RWPE2 (cell line): ENCODE measurements at regions not wholly inside any gene's neighbourhood (a gene's known extent, or its start where the extent isn't known, plus 50 kb on each side); places are given as distances from the start of the nearest gene placed in this dataset.

Source experiments
- ATAC-seq: fragments of 200-7000 bp; cut with Tn5 transposase; 3 replicates; pipeline ENCODE4 v1.9.1; 2021; ENCODE audit warnings: low read depth
- DNase-seq: peaks from one replicate; pipeline ENCODE4 v3.0.0-alpha.2; 2020; ENCODE audit warnings: low spot score
- H3K27ac ChIP-seq: fragments of 450-650 bp; 2 replicates; pipeline ENCODE4 v1.5.1; 2017; ENCODE audit warnings: mild to moderate bottlenecking; ENCODE audit not compliant: poor library complexity, severe bottlenecking
- H3K27me3 ChIP-seq: fragments of 250-450 bp; sonication (Bioruptor Pico); 2 replicates; pipeline ENCODE4 v1.5.1; 2021; ENCODE audit warnings: mild to moderate bottlenecking, moderate library complexity; ENCODE audit not compliant: insufficient read depth, poor library complexity, severe bottlenecking
- H3K36me3 ChIP-seq: fragments of 250-450 bp; sonication (Bioruptor Pico); 2 replicates; pipeline ENCODE4 v1.5.1; 2020; ENCODE audit warnings: low read depth, mild to moderate bottlenecking, moderate library complexity
- H3K4me1 ChIP-seq: fragments of 250-450 bp; sonication (Bioruptor Pico); 2 replicates; pipeline ENCODE4 v1.5.1; 2021; ENCODE audit warnings: mild to moderate bottlenecking, moderate library complexity; ENCODE audit not compliant: insufficient read depth, poor library complexity, severe bottlenecking
- H3K4me3 ChIP-seq: fragments of 250-450 bp; sonication (Bioruptor Pico); 2 replicates; pipeline ENCODE4 v1.5.1; 2021; ENCODE audit warnings: mild to moderate bottlenecking, moderate library complexity; ENCODE audit not compliant: severe bottlenecking
- H3K9me3 ChIP-seq: fragments of 250-450 bp; sonication (Bioruptor Pico); 2 replicates; pipeline ENCODE4 v1.5.1; 2021; ENCODE audit warnings: mild to moderate bottlenecking, moderate library complexity; ENCODE audit not compliant: severe bottlenecking
- CTCF ChIP-seq: fragments of 450-650 bp; IDR thresholded peaks from one replicate; pipeline ENCODE4 v1.5.1; 2017; ENCODE audit warnings: mild to moderate bottlenecking, moderate library complexity; ENCODE audit not compliant: poor library complexity, severe bottlenecking

GRCh38 chr13:76646946-76647345 is 239.3 kb downstream of the KCTD12 start:
- no peak overlapping the region for H3K4me3 ChIP-seq
- ATAC-seq (no peak), DNase-seq (no peak)
- no peaks in the 10 kb centered on the region for H3K36me3 ChIP-seq
- H3K27ac ChIP-seq = no peak overlapping the region
- TF ChIP-seq CTCF = no peak
- H3K4me1 ChIP-seq = no peaks in the 10 kb centered on the region
- no peaks in the 10 kb centered on the region for H3K9me3 ChIP-seq
- no peaks in the 10 kb centered on the region for H3K27me3 ChIP-seq

GRCh38 chr13:76645632-76646031 is 240.6 kb downstream of the KCTD12 start:
- Histone ChIP-seq H3K27ac (no peak overlapping the region), H3K36me3 (no peaks in the 10 kb centered on the region), H3K27me3 (no peaks in the 10 kb centered on the region), H3K4me1 (no peaks in the 10 kb centered on the region), H3K4me3 (no peak overlapping the region), H3K9me3 (no peaks in the 10 kb centered on the region)
- no peak for TF ChIP-seq CTCF
- ATAC-seq (no peak), DNase-seq (no peak)

- no peak for ATAC-seq
- DNase-seq = no peak
- Histone ChIP-seq H3K36me3 (no peaks in the 10 kb centered on the region), H3K4me1 (no peaks in the 10 kb centered on the region), H3K27ac (no peak overlapping the region), H3K9me3 (no peaks in the 10 kb centered on the region), H3K27me3 (no peaks in the 10 kb centered on the region), H3K4me3 (no peak overlapping the region)
- TF ChIP-seq CTCF = no peak
These were observed 241.3 kb downstream of the KCTD12 start for GRCh38 chr13:76644906-76645305.

GRCh38 chr13:76643596-76643995 is 242.6 kb downstream of the KCTD12 start:
- no peaks in the 10 kb centered on the region for H3K36me3 ChIP-seq
- no peak overlapping the region for H3K27ac ChIP-seq
- no peaks in the 10 kb centered on the region for H3K27me3 ChIP-seq
- H3K9me3 ChIP-seq = no peaks in the 10 kb centered on the region
- DNase-seq (no peak), ATAC-seq (no peak)
- H3K4me1 ChIP-seq = no peaks in the 10 kb centered on the region
- no peak for TF ChIP-seq CTCF
- H3K4me3 ChIP-seq = no peak overlapping the region

GRCh38 chr13:76641056-76641455 is 245.1 kb downstream of the KCTD12 start:
- no peak overlapping the region for H3K27ac ChIP-seq
- H3K9me3 ChIP-seq = no peaks in the 10 kb centered on the region
- H3K27me3 ChIP-seq = no peaks in the 10 kb centered on the region
- DNase-seq (no peak), ATAC-seq (no peak)
- no peak overlapping the region for H3K4me3 ChIP-seq
- H3K36me3 ChIP-seq = no peaks in the 10 kb centered on the region
- H3K4me1 ChIP-seq = no peaks in the 10 kb centered on the region
- no peak for TF ChIP-seq CTCF
